NCI-H82 (cell line): ENCODE measurements at regions not wholly inside any gene's neighbourhood (a gene's known extent, or its start where the extent isn't known, plus 50 kb on each side); places are given as distances from the start of the nearest gene placed in this dataset.

Source experiments
- DNase-seq: peaks from one replicate; lab custom pipeline; 2025; lab: John Stamatoyannopoulos, UW

- DNase-seq: peak; percentile 52
Measured at GRCh38 chr4:121277194-121278105, 103.4 kb downstream of the QRFPR start.

GRCh38 chr4:121273191-121273590 is 107.6 kb downstream of the QRFPR start:
- no peak for DNase-seq

GRCh38 chr4:121272526-121272925 is 108.3 kb downstream of the QRFPR start:
- no peak for DNase-seq

- DNase-seq: no peak
Measured at GRCh38 chr4:121270389-121270788, 106.3 kb upstream of the TNIP3 start.

GRCh38 chr4:121269001-121269400 is 104.9 kb upstream of the TNIP3 start:
- no peak for DNase-seq

- DNase-seq: no peak
Measured at GRCh38 chr4:121266982-121267381, 102.9 kb upstream of the TNIP3 start.

- DNase-seq: no peak
Measured at GRCh38 chr4:121256887-121257466, 92.9 kb upstream of the TNIP3 start.

- no peak for DNase-seq
Measured at GRCh38 chr4:121255986-121256750, 92.0 kb upstream of the TNIP3 start.

GRCh38 chr4:121253961-121254360 is 89.8 kb upstream of the TNIP3 start:
- DNase-seq: no peak

GRCh38 chr4:121252224-121252806 is 88.2 kb upstream of the TNIP3 start:
- DNase-seq: peak; percentile 84

- DNase-seq: no peak
Measured at GRCh38 chr4:121248747-121249146, 84.6 kb upstream of the TNIP3 start.

GRCh38 chr4:121246698-121247097 is 82.6 kb upstream of the TNIP3 start:
- no peak for DNase-seq

GRCh38 chr4:121243485-121243884 is 79.4 kb upstream of the TNIP3 start:
- no peak for DNase-seq

- DNase-seq: no peak
Measured at GRCh38 chr4:121242188-121242750, 78.1 kb upstream of the TNIP3 start.

GRCh38 chr4:121239951-121240350 is 75.8 kb upstream of the TNIP3 start:
- DNase-seq: no peak

- DNase-seq: no peak
Measured at GRCh38 chr4:121238461-121238860, 74.3 kb upstream of the TNIP3 start.

GRCh38 chr4:121237069-121237399 is 72.9 kb upstream of the TNIP3 start:
- no peak for DNase-seq

- no peak for DNase-seq
Measured at GRCh38 chr4:121236353-121237068, 72.4 kb upstream of the TNIP3 start.

- no peak for DNase-seq
Measured at GRCh38 chr4:121233982-121234381, 69.9 kb upstream of the TNIP3 start.

- no peak for DNase-seq
Measured at GRCh38 chr4:121229993-121230392, 65.9 kb upstream of the TNIP3 start.

GRCh38 chr4:121228848-121229247 is 64.7 kb upstream of the TNIP3 start:
- DNase-seq: no peak
